ENCODE measurements at regions not wholly inside any gene's neighbourhood (a gene's known extent, or its start where the extent isn't known, plus 50 kb on each side); places are given as distances from the start of the nearest gene placed in this dataset.

- no peaks in the 10 kb centered on the region for H4K20me1 ChIP-seq (ENCODE audit: control insufficient read depth, extremely low read depth, insufficient read depth, low read length)
- TF ChIP-seq CTCF (conservative IDR thresholded peaks at IDR 0.05 in 1 of 2, IDR thresholded peaks at IDR 0.05 in 1 of 2; ENCODE audit: low read depth in 1 of 2, low read length in 2 of 2) (no peak), EZH2 (IDR thresholded peaks at IDR 0.05; ENCODE audit: low read length, missing control alignments) (no peak)
- H3K4me3 ChIP-seq (replicated peaks in 1 of 4; ENCODE audit: control extremely low read depth in 1 of 4, insufficient read depth in 1 of 4, low read depth in 3 of 4, low read length in 4 of 4), result no peak overlapping the region
- H3K4me1 ChIP-seq (ENCODE audit: control insufficient read depth, extremely low read depth, insufficient read depth, low read length), result no peaks in the 10 kb centered on the region
- no peaks in the 10 kb centered on the region for H3K27me3 ChIP-seq (ENCODE audit: control insufficient read depth, insufficient read depth, low read length)
- no peak overlapping the region for H2AFZ ChIP-seq (ENCODE audit: low read length)
- no peaks in the 10 kb centered on the region for H3K9me3 ChIP-seq (ENCODE audit: control insufficient read depth, insufficient read depth, low read depth, low read length)
- no peaks in the 10 kb centered on the region for H3K36me3 ChIP-seq (ENCODE audit: control insufficient read depth, insufficient read depth, low read length)
- H3K4me2 ChIP-seq (ENCODE audit: extremely low read depth, insufficient read depth, low read length), result no peak overlapping the region
- no peak overlapping the region for H3K27ac ChIP-seq (ENCODE audit: insufficient read depth, low read length)
- no peaks in the 10 kb centered on the region for H3K79me2 ChIP-seq (ENCODE audit: control insufficient read depth, insufficient read depth, low read length)
- peak in 1 of 2 donors; percentile 41 for DNase-seq (ENCODE audit: low read depth in 2 of 2)
- H3K9ac ChIP-seq (ENCODE audit: insufficient read depth, low read length), result no peak overlapping the region
These were observed 384.0 kb upstream of the TPM1 start for GRCh38 chr15:62658498-62658897.

GRCh38 chr15:62663547-62663946 is 379.0 kb upstream of the TPM1 start:
- Histone ChIP-seq H3K27ac (ENCODE audit: insufficient read depth, low read length) (no peak overlapping the region), H3K9me3 (ENCODE audit: control insufficient read depth, insufficient read depth, low read depth, low read length) (no peaks in the 10 kb centered on the region), H3K36me3 (ENCODE audit: control insufficient read depth, insufficient read depth, low read length) (no peaks in the 10 kb centered on the region), H3K79me2 (ENCODE audit: control insufficient read depth, insufficient read depth, low read length) (no peaks in the 10 kb centered on the region), H3K27me3 (ENCODE audit: control insufficient read depth, insufficient read depth, low read length) (no peaks in the 10 kb centered on the region), H3K9ac (ENCODE audit: insufficient read depth, low read length) (no peak overlapping the region), H3K4me3 (replicated peaks in 1 of 4; ENCODE audit: control extremely low read depth in 1 of 4, insufficient read depth in 1 of 4, low read depth in 3 of 4, low read length in 4 of 4) (no peak overlapping the region), H3K4me2 (ENCODE audit: extremely low read depth, insufficient read depth, low read length) (no peak overlapping the region), H3K4me1 (ENCODE audit: control insufficient read depth, extremely low read depth, insufficient read depth, low read length) (no peaks in the 10 kb centered on the region), H4K20me1 (ENCODE audit: control insufficient read depth, extremely low read depth, insufficient read depth, low read length) (no peaks in the 10 kb centered on the region), H2AFZ (ENCODE audit: low read length) (no peak overlapping the region)
- DNase-seq (ENCODE audit: low read depth in 2 of 2), result no peak
- TF ChIP-seq EZH2 (IDR thresholded peaks at IDR 0.05; ENCODE audit: low read length, missing control alignments), result no peak
- no peak for TF ChIP-seq CTCF (conservative IDR thresholded peaks at IDR 0.05 in 1 of 2, IDR thresholded peaks at IDR 0.05 in 1 of 2; ENCODE audit: low read depth in 1 of 2, low read length in 2 of 2)

GRCh38 chr15:62665449-62665848 is 377.1 kb upstream of the TPM1 start:
- Histone ChIP-seq H3K4me2 (ENCODE audit: extremely low read depth, insufficient read depth, low read length) (no peak overlapping the region), H3K79me2 (ENCODE audit: control insufficient read depth, insufficient read depth, low read length) (no peaks in the 10 kb centered on the region), H3K4me1 (ENCODE audit: control insufficient read depth, extremely low read depth, insufficient read depth, low read length) (no peaks in the 10 kb centered on the region), H4K20me1 (ENCODE audit: control insufficient read depth, extremely low read depth, insufficient read depth, low read length) (no peaks in the 10 kb centered on the region), H3K27me3 (ENCODE audit: control insufficient read depth, insufficient read depth, low read length) (no peaks in the 10 kb centered on the region), H3K27ac (ENCODE audit: insufficient read depth, low read length) (no peak overlapping the region), H3K36me3 (ENCODE audit: control insufficient read depth, insufficient read depth, low read length) (no peaks in the 10 kb centered on the region), H3K4me3 (replicated peaks in 1 of 4; ENCODE audit: control extremely low read depth in 1 of 4, insufficient read depth in 1 of 4, low read depth in 3 of 4, low read length in 4 of 4) (no peak overlapping the region), H2AFZ (ENCODE audit: low read length) (no peak overlapping the region), H3K9me3 (ENCODE audit: control insufficient read depth, insufficient read depth, low read depth, low read length) (no peaks in the 10 kb centered on the region), H3K9ac (ENCODE audit: insufficient read depth, low read length) (no peak overlapping the region)
- no peak for TF ChIP-seq CTCF (conservative IDR thresholded peaks at IDR 0.05 in 1 of 2, IDR thresholded peaks at IDR 0.05 in 1 of 2; ENCODE audit: low read depth in 1 of 2, low read length in 2 of 2)
- TF ChIP-seq EZH2 (IDR thresholded peaks at IDR 0.05; ENCODE audit: low read length, missing control alignments), result no peak
- peak in 1 of 2 donors; percentile 52 for DNase-seq (ENCODE audit: low read depth in 2 of 2)

Measured in fibroblast of lung (primary cell).